ENCODE measurements at regions not wholly inside any gene's neighbourhood (a gene's known extent, or its start where the extent isn't known, plus 50 kb on each side); places are given as distances from the start of the nearest gene placed in this dataset.

DNA sequence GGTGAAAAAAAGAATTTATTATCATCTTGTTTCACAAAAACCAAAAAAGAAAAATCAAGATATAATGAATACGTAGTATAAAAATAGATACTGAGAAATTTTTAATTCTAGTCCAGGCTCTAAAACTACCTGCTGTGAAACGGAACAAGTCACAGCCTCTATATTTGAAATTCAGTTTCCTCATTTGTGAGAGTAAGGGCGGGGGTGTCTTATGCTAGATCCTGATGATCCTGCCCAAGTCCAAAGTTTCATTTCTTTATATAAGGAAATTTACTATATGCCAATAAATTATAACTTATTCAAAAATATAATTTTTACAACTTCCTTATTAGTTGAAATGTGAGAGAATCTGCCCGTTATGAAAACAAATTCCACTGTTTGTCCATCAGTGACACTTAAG, 385.7 kb downstream of the CGGBP1 start:
- Histone ChIP-seq H3K18ac (ENCODE audit: low read depth, low read length) (no peak overlapping the region), H3K79me1 (ENCODE audit: low read depth in 1 of 2, low read length in 2 of 2) (no peaks in the 10 kb centered on the region), H4K20me1 (ENCODE audit: insufficient read depth, low read length) (no peaks in the 10 kb centered on the region), H2AK9ac (replicated peaks; ENCODE audit: low read depth, low read length, poor library complexity) (no peak overlapping the region), H3K27ac (ENCODE audit: insufficient read depth, low read length) (no peak overlapping the region), H3K14ac (replicated peaks; ENCODE audit: low read depth, low read length) (no peak overlapping the region), H2AFZ (replicated peaks; ENCODE audit: low read length, poor library complexity) (no peak overlapping the region), H3K36me3 (ENCODE audit: control insufficient read depth, insufficient read depth, low read length) (no peaks in the 10 kb centered on the region), H3K4me1 (ENCODE audit: control insufficient read depth, insufficient read depth, low read length) (no peaks in the 10 kb centered on the region), H2BK20ac (ENCODE audit: low read depth, low read length) (no peak overlapping the region), H2BK5ac (ENCODE audit: low read depth, low read length, poor library complexity, severe bottlenecking) (no peak overlapping the region), H3K9me1 (ENCODE audit: insufficient read depth, low read length) (no peaks in the 10 kb centered on the region), H3K9me3 (ENCODE audit: control insufficient read depth, insufficient read depth, low read length) (no peaks in the 10 kb centered on the region), H4K8ac (ENCODE audit: low read depth in 2 of 2, low read length in 2 of 2) (no peak overlapping the region), H2BK15ac (ENCODE audit: low read depth, low read length) (no peak overlapping the region), H4K91ac (ENCODE audit: insufficient read depth, low read depth, low read length) (no peak overlapping the region), H3K27me3 (ENCODE audit: control insufficient read depth, insufficient read depth, low read length) (no peaks in the 10 kb centered on the region), H3K4ac (ENCODE audit: low read depth, low read length) (no peak overlapping the region), H2AK5ac (ENCODE audit: low read depth, low read length) (no peak overlapping the region), H3K9ac (ENCODE audit: low read depth, low read length) (no peak overlapping the region), H3K56ac (ENCODE audit: extremely low read depth, insufficient read depth, low read length) (no peak overlapping the region), H3K23ac (ENCODE audit: low read depth, low read length) (no peak overlapping the region), H3K4me2 (ENCODE audit: low read depth, low read length) (no peak overlapping the region), H2BK120ac (ENCODE audit: low read depth, low read length) (no peak overlapping the region), H3K4me3 (ENCODE audit: insufficient read depth, low read depth, low read length) (no peak overlapping the region), H4K5ac (ENCODE audit: low read depth, low read length) (no peak overlapping the region)
- WGBS, 2 experiments (ENCODE audit: extremely low coverage in 2 of 2, insufficient read length in 1 of 2), result no CpG with 5 or more reads among the region's 4 CpGs
- dilution Hi-C loops (cut with HindIII; ENCODE audit: low sequenced_read_pairs, unreplicated experiment) (no loop called here), intact Hi-C loops (cut with micrococcal nuclease) (no loop called here), in situ Hi-C loops (cut with MboI; ENCODE audit: low sequenced_read_pairs) (no loop called here)
- TF ChIP-seq FOS (IDR thresholded peaks at IDR 0.05; ENCODE audit: low read depth, low read length), result no peak
- TF ChIP-seq, protein P1, sequence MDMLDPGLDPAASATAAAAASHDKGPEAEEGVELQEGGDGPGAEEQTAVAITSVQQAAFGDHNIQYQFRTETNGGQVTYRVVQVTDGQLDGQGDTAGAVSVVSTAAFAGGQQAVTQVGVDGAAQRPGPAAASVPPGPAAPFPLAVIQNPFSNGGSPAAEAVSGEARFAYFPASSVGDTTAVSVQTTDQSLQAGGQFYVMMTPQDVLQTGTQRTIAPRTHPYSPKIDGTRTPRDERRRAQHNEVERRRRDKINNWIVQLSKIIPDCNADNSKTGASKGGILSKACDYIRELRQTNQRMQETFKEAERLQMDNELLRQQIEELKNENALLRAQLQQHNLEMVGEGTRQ (IDR thresholded peaks at IDR 0.05; ENCODE audit: low read depth, low read length), result no peak
- no peak for TF ChIP-seq CEBPB (IDR thresholded peaks at IDR 0.05; ENCODE audit: low read depth, low read length)
- no peak for TF ChIP-seq CHD1 (IDR thresholded peaks at IDR 0.05; ENCODE audit: low read depth, low read length)
- TF ChIP-seq, protein P2, sequence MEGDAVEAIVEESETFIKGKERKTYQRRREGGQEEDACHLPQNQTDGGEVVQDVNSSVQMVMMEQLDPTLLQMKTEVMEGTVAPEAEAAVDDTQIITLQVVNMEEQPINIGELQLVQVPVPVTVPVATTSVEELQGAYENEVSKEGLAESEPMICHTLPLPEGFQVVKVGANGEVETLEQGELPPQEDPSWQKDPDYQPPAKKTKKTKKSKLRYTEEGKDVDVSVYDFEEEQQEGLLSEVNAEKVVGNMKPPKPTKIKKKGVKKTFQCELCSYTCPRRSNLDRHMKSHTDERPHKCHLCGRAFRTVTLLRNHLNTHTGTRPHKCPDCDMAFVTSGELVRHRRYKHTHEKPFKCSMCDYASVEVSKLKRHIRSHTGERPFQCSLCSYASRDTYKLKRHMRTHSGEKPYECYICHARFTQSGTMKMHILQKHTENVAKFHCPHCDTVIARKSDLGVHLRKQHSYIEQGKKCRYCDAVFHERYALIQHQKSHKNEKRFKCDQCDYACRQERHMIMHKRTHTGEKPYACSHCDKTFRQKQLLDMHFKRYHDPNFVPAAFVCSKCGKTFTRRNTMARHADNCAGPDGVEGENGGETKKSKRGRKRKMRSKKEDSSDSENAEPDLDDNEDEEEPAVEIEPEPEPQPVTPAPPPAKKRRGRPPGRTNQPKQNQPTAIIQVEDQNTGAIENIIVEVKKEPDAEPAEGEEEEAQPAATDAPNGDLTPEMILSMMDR (conservative IDR thresholded peaks at IDR 0.05; ENCODE audit: low read depth, low read length), result no peak
- TF ChIP-seq NFE2L2 (IDR thresholded peaks at IDR 0.05; ENCODE audit: low read depth, low read length), result no peak
- no peak for TF ChIP-seq MXI1 (IDR thresholded peaks at IDR 0.05; ENCODE audit: borderline replicate concordance, low read depth, low read length)
- TF ChIP-seq RAD21 (IDR thresholded peaks at IDR 0.05; ENCODE audit: low read length), result no peak
- no peak for TF ChIP-seq BHLHE40 (IDR thresholded peaks at IDR 0.05; ENCODE audit: low read depth, low read length)
- TF ChIP-seq SMC3 (IDR thresholded peaks at IDR 0.05; ENCODE audit: low read depth, low read length), result no peak
- TF ChIP-seq, protein P3, sequence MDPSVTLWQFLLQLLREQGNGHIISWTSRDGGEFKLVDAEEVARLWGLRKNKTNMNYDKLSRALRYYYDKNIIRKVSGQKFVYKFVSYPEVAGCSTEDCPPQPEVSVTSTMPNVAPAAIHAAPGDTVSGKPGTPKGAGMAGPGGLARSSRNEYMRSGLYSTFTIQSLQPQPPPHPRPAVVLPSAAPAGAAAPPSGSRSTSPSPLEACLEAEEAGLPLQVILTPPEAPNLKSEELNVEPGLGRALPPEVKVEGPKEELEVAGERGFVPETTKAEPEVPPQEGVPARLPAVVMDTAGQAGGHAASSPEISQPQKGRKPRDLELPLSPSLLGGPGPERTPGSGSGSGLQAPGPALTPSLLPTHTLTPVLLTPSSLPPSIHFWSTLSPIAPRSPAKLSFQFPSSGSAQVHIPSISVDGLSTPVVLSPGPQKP (IDR thresholded peaks at IDR 0.05; ENCODE audit: borderline replicate concordance, low read depth, low read length), result no peak
- DNase-seq, result no peak
- ChIA-PET CTCF (no interaction called here), POLR2A (ENCODE audit: unreplicated experiment) (no interaction called here)
- ATAC-seq (ENCODE audit: low read depth), result no peak
- no TSS peak for BruUV-seq (replicated peaks)

Data from IMR-90 (cell line).